IMR-90 (cell line): ENCODE measurements at regions not wholly inside any gene's neighbourhood (a gene's known extent, or its start where the extent isn't known, plus 50 kb on each side); places are given as distances from the start of the nearest gene placed in this dataset.

Source experiments
- ATAC-seq: fragments of 200-7000 bp; cut with Tn5 transposase; 2 replicates; pipeline ENCODE4 v1.9.1; 2020; ENCODE audit warnings: low read depth, mild to moderate bottlenecking, moderate library complexity
- BruUV-seq: library from RNA; stranded (reverse); fragments of 400-500 nt; replicated peaks from 2 replicates; lab custom pipeline; 2021; lab: Mats Ljungman, UMichigan
- CTCF ChIA-PET: fragments of 300-600 bp; formaldehyde crosslinking; extraction: SDS; loops from one replicate; lab custom pipeline; 2021; ENCODE audit warnings: antibody characterized with exemption; lab: Yijun Ruan, JAX
- POLR2A ChIA-PET: fragments of 300-600 bp; sonication (Branson Sonifier 250); formaldehyde crosslinking; loops from one replicate; lab custom pipeline; 2022; ENCODE audit warnings: antibody characterized with exemption; ENCODE audit not compliant: unreplicated experiment; lab: Charles Lee
- DNase-seq: peaks from one replicate; pipeline ENCODE4 v3.0.0; 2013
- H2AFZ ChIP-seq: replicated peaks from 2 replicates; pipeline ENCODE3; 2013; ENCODE audit warnings: low read length, mild to moderate bottlenecking; ENCODE audit not compliant: poor library complexity
- H2AK5ac ChIP-seq: 2 replicates; pipeline ENCODE4 v1.6.1; 2013; ENCODE audit warnings: low read depth, low read length, inconsistent platforms
- H2AK9ac ChIP-seq: replicated peaks from 2 replicates; pipeline ENCODE3; 2013; ENCODE audit warnings: mild to moderate bottlenecking, low read depth, low read length, moderate library complexity; ENCODE audit not compliant: poor library complexity
- H2BK120ac ChIP-seq: 2 replicates; pipeline ENCODE4 v1.6.1; 2013; ENCODE audit warnings: low read depth, low read length, inconsistent platforms
- H2BK15ac ChIP-seq: 3 replicates; pipeline ENCODE4 v1.6.1; 2013; ENCODE audit warnings: low read depth, low read length, inconsistent platforms
- H2BK20ac ChIP-seq: 2 replicates; pipeline ENCODE4 v1.6.1; 2013; ENCODE audit warnings: low read depth, mild to moderate bottlenecking, inconsistent platforms, low read length, moderate library complexity
- H2BK5ac ChIP-seq: 2 replicates; pipeline ENCODE4 v1.6.1; 2013; ENCODE audit warnings: mild to moderate bottlenecking, low read depth, low read length, inconsistent platforms; ENCODE audit not compliant: poor library complexity, severe bottlenecking
- H3K14ac ChIP-seq: replicated peaks from 2 replicates; pipeline ENCODE4 v1.6.1; 2013; ENCODE audit warnings: low read depth, low read length, inconsistent platforms
- H3K18ac ChIP-seq: 2 replicates; pipeline ENCODE4 v1.6.1; 2013; ENCODE audit warnings: low read depth, low read length, control low read depth
- H3K23ac ChIP-seq: 2 replicates; pipeline ENCODE4 v1.6.1; 2013; ENCODE audit warnings: low read depth, low read length, inconsistent platforms
- H3K27ac ChIP-seq: 2 replicates; pipeline ENCODE4 v1.5.1; 2013; ENCODE audit warnings: mild to moderate bottlenecking, control low read depth, low read length; ENCODE audit not compliant: insufficient read depth
- H3K27me3 ChIP-seq: 2 replicates; pipeline ENCODE4 v1.6.1; 2013; ENCODE audit warnings: low read length; ENCODE audit not compliant: control insufficient read depth, insufficient read depth
- H3K36me3 ChIP-seq: 2 replicates; pipeline ENCODE4 v1.6.1; 2013; ENCODE audit warnings: low read length, mixed read lengths; ENCODE audit not compliant: control insufficient read depth, insufficient read depth
- H3K4ac ChIP-seq: 2 replicates; pipeline ENCODE4 v1.6.1; 2013; ENCODE audit warnings: low read depth, low read length, inconsistent platforms
- H3K4me1 ChIP-seq: 2 replicates; pipeline ENCODE4 v1.6.1; 2013; ENCODE audit warnings: low read length, mixed read lengths; ENCODE audit not compliant: control insufficient read depth, insufficient read depth
- H3K4me2 ChIP-seq: 2 replicates; pipeline ENCODE4 v1.6.1; 2013; ENCODE audit warnings: low read depth, mild to moderate bottlenecking, control low read depth, low read length, moderate library complexity
- H3K4me3 ChIP-seq: 2 replicates; pipeline ENCODE4 v1.5.1; 2013; ENCODE audit warnings: low read depth, mild to moderate bottlenecking, control low read depth, low read length, moderate library complexity; ENCODE audit not compliant: insufficient read depth
- H3K56ac ChIP-seq: 2 replicates; pipeline ENCODE4 v1.6.1; 2013; ENCODE audit warnings: low read length, inconsistent platforms; ENCODE audit not compliant: insufficient read depth; ENCODE audit errors: extremely low read depth
- H3K79me1 ChIP-seq, 2 experiments: 2 replicates each; pipeline ENCODE4 v1.6.1; 2013; ENCODE audit warnings: low read length in 2 of 2, inconsistent platforms in 1 of 2, low read depth in 1 of 2
- H3K9ac ChIP-seq: 2 replicates; pipeline ENCODE4 v1.6.1; 2013; ENCODE audit warnings: low read depth, low read length, control low read depth
- H3K9me1 ChIP-seq: 2 replicates; pipeline ENCODE4 v1.6.1; 2013; ENCODE audit warnings: low read length, inconsistent platforms; ENCODE audit not compliant: insufficient read depth
- H3K9me3 ChIP-seq: 2 replicates; pipeline ENCODE4 v1.6.1; 2013; ENCODE audit warnings: low read length; ENCODE audit not compliant: control insufficient read depth, insufficient read depth
- H4K20me1 ChIP-seq: 2 replicates; pipeline ENCODE4 v1.6.1; 2013; ENCODE audit warnings: low read length, inconsistent platforms; ENCODE audit not compliant: insufficient read depth
- H4K5ac ChIP-seq: 2 replicates; pipeline ENCODE4 v1.6.1; 2013; ENCODE audit warnings: mild to moderate bottlenecking, low read depth, low read length, control low read depth
- H4K8ac ChIP-seq, 2 experiments: 2 replicates each; pipeline ENCODE4 v1.6.1; 2013; ENCODE audit warnings: low read depth in 2 of 2, low read length in 2 of 2, control low read depth in 1 of 2, inconsistent platforms in 1 of 2
- H4K91ac ChIP-seq: 2 replicates; pipeline ENCODE4 v1.6.1; 2013; ENCODE audit warnings: low read depth, low read length, inconsistent platforms; ENCODE audit not compliant: insufficient read depth
- MAZ ChIP-seq: IDR thresholded peaks from 2 replicates; pipeline ENCODE4 v1.6.1; 2012; ENCODE audit warnings: low read depth, mild to moderate bottlenecking, low read length, improper control_type of control experiment, moderate library complexity, borderline replicate concordance
- RAD21 ChIP-seq: IDR thresholded peaks from 2 replicates; pipeline ENCODE4 v1.6.1; 2012; ENCODE audit warnings: low read length, improper control_type of control experiment
- USF2 ChIP-seq: fragments of 150-350 bp; IDR thresholded peaks from 2 replicates; pipeline ENCODE4 v1.6.1; 2017; ENCODE audit warnings: mild to moderate bottlenecking, antibody characterized with exemption, low read length, low read depth
- WGBS, 2 experiments: methylation state at CpG; one replicate each; pipeline versions ENCODE4 v1.1.5 to v1.1.7; 2013; ENCODE audit warnings: missing lambda C conversion rate in 2 of 2; ENCODE audit not compliant: insufficient read length in 1 of 2; ENCODE audit errors: extremely low coverage in 2 of 2; 5-methylcytosine and 5-hydroxymethylcytosine counted together
- dilution Hi-C: fragments of 300-500 bp; cut with HindIII; formaldehyde crosslinking; loops from one replicate; pipeline ENCODE4 v1.14.3; 2018; ENCODE audit warnings: low sequenced_read_pairs; ENCODE audit not compliant: unreplicated experiment
- in situ Hi-C: fragments of 300-500 bp; cut with MboI; formaldehyde crosslinking; loops from 3 replicates; pipeline ENCODE4 v1.14.3; 2019; ENCODE audit warnings: low sequenced_read_pairs, inconsistent platforms, mixed read lengths
- intact Hi-C: fragments of 100-400 bp; cut with micrococcal nuclease; formaldehyde crosslinking; loops from 2 replicates; pipeline ENCODE4 v1.10.0; 2022
- TF ChIP-seq, protein P1 (sequence below): conservative IDR thresholded peaks from 2 replicates; pipeline ENCODE4 v1.5.1; 2012; ENCODE audit warnings: mild to moderate bottlenecking, low read depth, low read length, improper control_type of control experiment

DNA sequence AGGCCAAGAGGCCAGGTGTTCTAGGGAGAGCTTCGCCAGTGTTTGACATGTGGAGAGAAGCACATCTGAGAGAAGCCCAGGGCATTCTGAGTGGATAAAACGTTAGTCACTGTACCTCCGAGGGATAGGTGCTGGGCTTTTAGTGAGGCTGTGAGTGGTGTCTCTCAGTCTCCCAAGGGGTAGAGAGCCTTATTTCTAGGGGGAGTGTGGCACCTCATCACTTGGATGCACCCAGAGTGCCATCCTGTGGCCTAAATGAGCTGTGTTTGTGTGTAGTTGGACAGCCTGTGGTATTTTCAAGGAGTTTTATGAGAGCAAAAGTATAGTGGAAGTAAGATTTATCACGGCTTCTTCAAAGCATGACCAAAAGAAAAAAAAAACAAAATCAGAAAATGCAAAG, 1046.9 kb upstream of the WWC1 start:
- H3K56ac ChIP-seq = no peak overlapping the region
- DNase-seq (no peak), ATAC-seq (no peak)
- no peaks in the 10 kb centered on the region for H3K36me3 ChIP-seq
- no peak overlapping the region for H3K27ac ChIP-seq
- no peak overlapping the region for H3K14ac ChIP-seq
- dilution Hi-C loops (no loop called here), in situ Hi-C loops (no loop called here), intact Hi-C loops (loop anchor here (5.0 to 10.0 kb wide), 2 partner anchors 323 to 1610 kb away; no protein-coding TSS in a partner anchor)
- no peak overlapping the region for H2BK20ac ChIP-seq
- no peak overlapping the region for H2AK9ac ChIP-seq
- no peak overlapping the region for H3K4me2 ChIP-seq
- H3K23ac ChIP-seq = no peak overlapping the region
- H3K9me1 ChIP-seq = no peaks in the 10 kb centered on the region
- WGBS, 2 experiments = 100% methylated on average over 1 of the region's 4 CpGs; no CpG with 5 or more reads in 1 of the 2 experiments
- H3K4me3 ChIP-seq = no peak overlapping the region
- TF ChIP-seq RAD21 (no peak), USF2 (no peak), MAZ (no peak)
- TF ChIP-seq, protein P1, sequence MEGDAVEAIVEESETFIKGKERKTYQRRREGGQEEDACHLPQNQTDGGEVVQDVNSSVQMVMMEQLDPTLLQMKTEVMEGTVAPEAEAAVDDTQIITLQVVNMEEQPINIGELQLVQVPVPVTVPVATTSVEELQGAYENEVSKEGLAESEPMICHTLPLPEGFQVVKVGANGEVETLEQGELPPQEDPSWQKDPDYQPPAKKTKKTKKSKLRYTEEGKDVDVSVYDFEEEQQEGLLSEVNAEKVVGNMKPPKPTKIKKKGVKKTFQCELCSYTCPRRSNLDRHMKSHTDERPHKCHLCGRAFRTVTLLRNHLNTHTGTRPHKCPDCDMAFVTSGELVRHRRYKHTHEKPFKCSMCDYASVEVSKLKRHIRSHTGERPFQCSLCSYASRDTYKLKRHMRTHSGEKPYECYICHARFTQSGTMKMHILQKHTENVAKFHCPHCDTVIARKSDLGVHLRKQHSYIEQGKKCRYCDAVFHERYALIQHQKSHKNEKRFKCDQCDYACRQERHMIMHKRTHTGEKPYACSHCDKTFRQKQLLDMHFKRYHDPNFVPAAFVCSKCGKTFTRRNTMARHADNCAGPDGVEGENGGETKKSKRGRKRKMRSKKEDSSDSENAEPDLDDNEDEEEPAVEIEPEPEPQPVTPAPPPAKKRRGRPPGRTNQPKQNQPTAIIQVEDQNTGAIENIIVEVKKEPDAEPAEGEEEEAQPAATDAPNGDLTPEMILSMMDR = peak; percentile 28
- H4K8ac ChIP-seq = no peak overlapping the region
- H2AFZ ChIP-seq = no peak overlapping the region
- H2AK5ac ChIP-seq = no peak overlapping the region
- no peaks in the 10 kb centered on the region for H4K20me1 ChIP-seq
- H3K79me1 ChIP-seq = no peaks in the 10 kb centered on the region
- BruUV-seq = no TSS peak
- no peak overlapping the region for H2BK120ac ChIP-seq
- no peak overlapping the region for H3K18ac ChIP-seq
- H2BK15ac ChIP-seq = no peak overlapping the region
- no peak overlapping the region for H4K91ac ChIP-seq
- no peak overlapping the region for H4K5ac ChIP-seq
- H3K4me1 ChIP-seq = no peaks in the 10 kb centered on the region
- ChIA-PET CTCF (no interaction called here), POLR2A (no interaction called here)
- no peaks in the 10 kb centered on the region for H3K27me3 ChIP-seq
- no peak overlapping the region for H2BK5ac ChIP-seq
- H3K9ac ChIP-seq = no peak overlapping the region
- no peaks in the 10 kb centered on the region for H3K9me3 ChIP-seq
- no peak overlapping the region for H3K4ac ChIP-seq
